COLO668 (cell line): ENCODE measurements at regions not wholly inside any gene's neighbourhood (a gene's known extent, or its start where the extent isn't known, plus 50 kb on each side); places are given as distances from the start of the nearest gene placed in this dataset.

Experiments
- DNase-seq: peaks from one replicate; lab custom pipeline; 2025; ENCODE audit not compliant: unreplicated experiment; lab: John Stamatoyannopoulos, UW

GRCh38 chr11:79896258-79896657 lies 455.4 kb upstream of the TENM4 start:
- DNase-seq = no peak

- no peak for DNase-seq
Measured at GRCh38 chr11:79894111-79894510, 453.3 kb upstream of the TENM4 start.

GRCh38 chr11:79890272-79890671 lies 449.4 kb upstream of the TENM4 start:
- DNase-seq = no peak

- peak; percentile 3 for DNase-seq
Measured at GRCh38 chr11:79864882-79865281, 424.1 kb upstream of the TENM4 start.

- no peak for DNase-seq
Measured at GRCh38 chr11:79860336-79860735, 419.5 kb upstream of the TENM4 start.

- DNase-seq = no peak
Measured at GRCh38 chr11:79857377-79858214, 416.8 kb upstream of the TENM4 start.

- DNase-seq = no peak
Measured at GRCh38 chr11:79852176-79852575, 411.3 kb upstream of the TENM4 start.

- no peak for DNase-seq
Measured at GRCh38 chr11:79845002-79845709, 404.3 kb upstream of the TENM4 start.

GRCh38 chr11:79834015-79834414 lies 393.2 kb upstream of the TENM4 start:
- DNase-seq = no peak

- DNase-seq = no peak
Measured at GRCh38 chr11:79830446-79830845, 389.6 kb upstream of the TENM4 start.

GRCh38 chr11:79829891-79830290 lies 389.1 kb upstream of the TENM4 start:
- DNase-seq = no peak

- DNase-seq = no peak
Measured at GRCh38 chr11:79822766-79823165, 381.9 kb upstream of the TENM4 start.

- DNase-seq = no peak
Measured at GRCh38 chr11:79813551-79813950, 372.7 kb upstream of the TENM4 start.

GRCh38 chr11:79809487-79809886 lies 368.7 kb upstream of the TENM4 start:
- no peak for DNase-seq

GRCh38 chr11:79807506-79807905 lies 366.7 kb upstream of the TENM4 start:
- DNase-seq = no peak

- DNase-seq = no peak
Measured at GRCh38 chr11:79796704-79797103, 355.9 kb upstream of the TENM4 start.

- no peak for DNase-seq
Measured at GRCh38 chr11:79794484-79795393, 353.9 kb upstream of the TENM4 start.

GRCh38 chr11:79794057-79794456 lies 353.2 kb upstream of the TENM4 start:
- DNase-seq = no peak

GRCh38 chr11:79786961-79787360 lies 346.1 kb upstream of the TENM4 start:
- DNase-seq = no peak

GRCh38 chr11:79783833-79784232 lies 343.0 kb upstream of the TENM4 start:
- DNase-seq = no peak

GRCh38 chr11:79768343-79768742 lies 327.5 kb upstream of the TENM4 start:
- DNase-seq = no peak
